ENCODE measurements at regions not wholly inside any gene's neighbourhood (a gene's known extent, or its start where the extent isn't known, plus 50 kb on each side); places are given as distances from the start of the nearest gene placed in this dataset.

DNA sequence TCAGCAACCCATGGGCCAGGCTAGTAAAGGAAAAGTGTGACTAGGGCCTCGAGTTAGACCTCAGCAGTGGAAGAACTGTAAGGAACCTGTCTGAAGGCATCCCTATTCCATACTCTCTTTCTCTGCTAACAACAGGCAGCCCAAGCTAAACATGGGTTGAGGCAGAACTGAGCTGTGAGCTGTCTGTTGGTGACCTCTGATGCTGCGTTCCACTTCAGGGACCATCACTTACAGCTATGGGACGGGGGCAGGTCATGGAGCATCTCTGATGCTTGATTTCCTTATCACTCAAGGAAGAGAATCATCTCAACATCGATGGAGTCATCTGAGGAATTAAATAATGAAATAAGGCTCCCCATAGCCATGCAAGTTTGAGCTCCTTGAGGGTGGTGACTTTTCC, 174.8 kb downstream of the ACTL7B start:
- TF ChIP-seq, protein P1, sequence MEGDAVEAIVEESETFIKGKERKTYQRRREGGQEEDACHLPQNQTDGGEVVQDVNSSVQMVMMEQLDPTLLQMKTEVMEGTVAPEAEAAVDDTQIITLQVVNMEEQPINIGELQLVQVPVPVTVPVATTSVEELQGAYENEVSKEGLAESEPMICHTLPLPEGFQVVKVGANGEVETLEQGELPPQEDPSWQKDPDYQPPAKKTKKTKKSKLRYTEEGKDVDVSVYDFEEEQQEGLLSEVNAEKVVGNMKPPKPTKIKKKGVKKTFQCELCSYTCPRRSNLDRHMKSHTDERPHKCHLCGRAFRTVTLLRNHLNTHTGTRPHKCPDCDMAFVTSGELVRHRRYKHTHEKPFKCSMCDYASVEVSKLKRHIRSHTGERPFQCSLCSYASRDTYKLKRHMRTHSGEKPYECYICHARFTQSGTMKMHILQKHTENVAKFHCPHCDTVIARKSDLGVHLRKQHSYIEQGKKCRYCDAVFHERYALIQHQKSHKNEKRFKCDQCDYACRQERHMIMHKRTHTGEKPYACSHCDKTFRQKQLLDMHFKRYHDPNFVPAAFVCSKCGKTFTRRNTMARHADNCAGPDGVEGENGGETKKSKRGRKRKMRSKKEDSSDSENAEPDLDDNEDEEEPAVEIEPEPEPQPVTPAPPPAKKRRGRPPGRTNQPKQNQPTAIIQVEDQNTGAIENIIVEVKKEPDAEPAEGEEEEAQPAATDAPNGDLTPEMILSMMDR (IDR thresholded peaks at IDR 0.05; ENCODE audit: extremely low read depth, missing control alignments): no peak
- DNase-seq (ENCODE audit: low spot score): no peak

DNA sequence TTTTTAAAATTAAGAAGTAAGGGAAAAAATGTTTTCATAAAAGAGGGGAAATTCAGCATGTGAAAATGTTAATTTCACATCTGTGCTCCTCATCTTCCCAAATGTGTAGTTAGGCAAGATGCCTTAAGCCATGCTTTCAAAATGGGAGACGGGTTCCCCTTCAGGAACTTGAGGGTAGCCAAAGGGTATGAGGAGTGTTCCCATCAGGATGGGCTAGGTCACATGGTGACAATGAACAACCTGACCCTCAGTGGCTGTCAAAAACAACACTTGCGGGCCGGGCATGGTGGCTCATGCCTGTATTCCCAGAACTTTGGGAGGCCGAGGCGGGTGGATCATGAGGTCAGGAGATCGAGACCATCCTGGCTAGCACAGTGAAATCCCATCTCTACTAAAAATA, 178.0 kb downstream of the ACTL7B start:
- DNase-seq (ENCODE audit: low spot score): no peak
- TF ChIP-seq, protein P1 (IDR thresholded peaks at IDR 0.05; ENCODE audit: extremely low read depth, missing control alignments): no peak

DNA sequence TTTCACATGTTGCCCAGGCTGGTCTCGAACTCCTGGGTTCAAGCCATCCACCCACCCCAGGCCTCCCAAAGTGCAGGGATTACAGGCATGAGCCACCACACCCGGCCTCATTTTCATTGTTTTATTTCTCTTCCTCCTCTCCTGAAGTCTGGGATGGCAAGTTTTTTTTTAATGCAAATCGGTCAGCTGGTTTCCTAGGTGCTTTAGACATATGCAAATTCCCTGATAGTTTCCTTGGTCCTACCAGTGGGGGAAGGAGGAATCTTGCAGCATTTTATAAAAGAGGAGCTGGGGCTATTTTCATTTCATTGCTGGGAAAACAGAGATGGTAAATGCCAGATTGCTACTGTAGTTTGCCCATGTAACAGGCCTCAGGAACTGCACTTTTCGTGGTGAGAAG, 179.4 kb downstream of the ACTL7B start:
- TF ChIP-seq, protein P1 (IDR thresholded peaks at IDR 0.05; ENCODE audit: extremely low read depth, missing control alignments): no peak
- no peak for DNase-seq (ENCODE audit: low spot score)

DNA sequence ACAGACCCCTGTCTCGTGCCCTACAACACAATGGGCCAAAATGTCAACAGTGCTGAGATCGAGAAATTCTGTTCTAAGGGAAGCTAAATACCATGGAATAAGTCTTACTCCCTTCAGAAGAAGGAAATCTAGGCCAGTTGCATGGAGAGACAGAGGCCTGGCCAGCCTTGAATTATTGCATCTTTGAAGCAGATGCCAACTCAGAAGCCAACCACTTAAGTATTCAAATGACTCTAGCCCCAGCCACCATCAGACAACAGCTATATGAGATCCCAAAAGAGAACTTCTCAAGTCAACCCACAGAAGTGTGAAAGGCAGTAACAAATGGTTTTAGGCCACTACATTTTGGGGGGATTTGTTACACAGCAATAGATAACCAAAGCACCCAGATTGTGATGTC, 180.1 kb downstream of the ACTL7B start:
- DNase-seq (ENCODE audit: low spot score): no peak
- TF ChIP-seq, protein P1 (IDR thresholded peaks at IDR 0.05; ENCODE audit: extremely low read depth, missing control alignments): no peak

DNA sequence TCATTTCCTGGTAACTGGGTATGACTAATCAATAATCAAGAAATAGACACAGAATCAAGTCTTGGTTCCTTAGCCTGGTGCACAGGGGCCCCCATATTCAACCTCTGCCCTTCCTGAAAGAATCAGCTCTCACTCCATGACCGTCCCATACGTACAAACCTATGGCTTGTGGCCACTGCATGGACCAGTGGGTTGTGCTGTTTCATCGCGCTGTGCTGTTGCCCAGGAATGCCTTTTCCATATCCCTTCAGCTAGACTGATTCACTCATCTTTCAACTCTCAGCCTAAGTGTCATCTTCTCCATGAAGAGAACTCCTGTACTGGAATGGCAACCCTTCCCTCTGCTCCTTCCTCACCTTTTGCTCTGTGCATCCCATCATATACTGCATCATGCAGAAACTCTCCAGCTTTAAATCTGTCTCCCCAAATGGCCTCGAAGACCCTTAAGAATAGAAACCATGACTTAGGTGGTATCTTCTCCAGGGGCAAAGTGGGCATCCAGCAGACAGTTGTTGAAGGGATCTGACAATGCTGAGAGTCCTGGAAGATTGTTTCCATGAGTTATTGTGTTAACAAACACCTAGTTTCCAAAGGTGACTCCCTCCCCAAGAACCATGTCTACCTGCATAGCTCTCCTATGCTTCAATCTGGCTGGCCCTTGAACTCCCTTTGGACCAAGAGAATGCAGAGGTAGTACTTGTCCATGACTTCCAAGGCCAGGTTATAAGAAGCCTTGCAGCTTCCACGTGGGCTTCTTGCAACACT, 180.8 kb downstream of the ACTL7B start:
- TF ChIP-seq, protein P1 (IDR thresholded peaks at IDR 0.05; ENCODE audit: extremely low read depth, missing control alignments): no peak
- DNase-seq (ENCODE audit: low spot score): no peak

DNA sequence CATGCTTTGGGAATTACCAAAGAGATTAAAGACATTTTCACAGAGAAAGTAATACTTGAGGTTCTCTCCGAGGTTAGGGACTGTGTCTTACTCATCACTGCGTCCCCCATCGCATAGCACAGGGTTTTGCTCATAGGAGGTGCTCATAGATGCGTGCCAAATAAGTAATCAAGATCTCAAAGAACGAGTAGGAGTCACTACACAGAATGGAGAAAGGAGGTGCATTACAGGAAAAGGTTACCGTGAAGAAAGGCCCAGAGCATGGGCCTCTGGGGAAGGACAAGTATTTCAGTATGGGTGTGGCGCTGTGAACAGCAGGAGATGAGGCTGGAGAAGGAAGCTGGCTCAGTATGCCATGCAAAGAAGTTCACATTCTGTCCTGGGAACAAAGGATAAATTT, 182.4 kb downstream of the ACTL7B start:
- no peak for DNase-seq (ENCODE audit: low spot score)
- TF ChIP-seq, protein P1 (IDR thresholded peaks at IDR 0.05; ENCODE audit: extremely low read depth, missing control alignments): no peak

DNA sequence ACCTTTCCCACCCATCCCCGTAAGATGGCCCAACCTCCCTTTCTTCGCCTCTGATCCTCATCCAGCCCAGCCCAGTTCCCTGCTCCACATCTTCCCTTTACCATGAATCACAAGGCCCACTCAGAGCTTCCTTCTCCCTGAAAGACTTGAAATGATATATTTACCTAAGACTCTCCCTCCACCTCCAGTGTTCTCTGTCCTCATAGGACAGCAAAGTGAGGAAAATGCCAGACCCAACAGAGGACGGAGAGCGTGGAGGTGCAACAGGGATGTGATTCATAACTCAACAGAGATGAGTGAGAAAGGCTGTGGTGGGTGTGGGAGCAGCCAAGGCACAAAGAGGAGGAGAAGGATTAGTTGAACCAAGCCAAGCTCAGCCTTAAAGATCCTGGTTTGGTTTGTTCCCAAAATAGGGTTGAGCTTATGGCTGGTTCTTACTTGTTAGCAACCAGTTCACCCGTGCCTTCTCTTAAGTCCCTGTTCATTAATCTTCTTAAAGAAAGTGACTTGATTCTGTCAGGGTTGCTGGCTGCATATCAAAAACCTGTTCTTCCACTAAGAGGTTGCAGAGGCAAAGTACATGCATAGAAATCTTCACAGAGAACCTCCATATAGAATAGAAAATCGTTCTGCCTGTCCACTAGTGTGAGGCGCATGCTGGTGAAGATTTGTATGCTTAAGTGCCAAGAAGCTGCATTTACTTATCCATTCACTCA, 183.2 kb downstream of the ACTL7B start:
- TF ChIP-seq, protein P1 (IDR thresholded peaks at IDR 0.05; ENCODE audit: extremely low read depth, missing control alignments): no peak
- DNase-seq (ENCODE audit: low spot score): no peak
